Liver (tissue), 8 donors: ENCODE measurements at regions not wholly inside any gene's neighbourhood (a gene's known extent, or its start where the extent isn't known, plus 50 kb on each side); places are given as distances from the start of the nearest gene placed in this dataset.

ENCODE experiments used
- DNase-seq: peaks from one replicate; pipeline ENCODE4 v3.0.0-alpha.2; 2017; ENCODE audit warnings: low spot score
- H3K27ac ChIP-seq, 2 donors: one replicate each; pipeline ENCODE4 v1.7.0; 2013; ENCODE audit warnings: inconsistent platforms in 2 of 2, low read length in 2 of 2, control low read depth in 1 of 2, low read depth in 1 of 2, mild to moderate bottlenecking in 1 of 2
- H3K27me3 ChIP-seq, 4 donors: one replicate each; pipeline versions ENCODE4 v1.6.1 to v1.7.0; 2013; ENCODE audit warnings: low read length in 3 of 4, inconsistent platforms in 1 of 4, mild to moderate bottlenecking in 1 of 4, moderate library complexity in 1 of 4; ENCODE audit not compliant: control insufficient read depth in 4 of 4, insufficient read depth in 4 of 4
- H3K36me3 ChIP-seq, 4 donors: one replicate each; pipeline versions ENCODE4 v1.6.1 to v1.7.0; 2013; ENCODE audit warnings: low read length in 3 of 4, mild to moderate bottlenecking in 3 of 4, low read depth in 1 of 4, moderate library complexity in 1 of 4; ENCODE audit not compliant: control insufficient read depth in 4 of 4, insufficient read depth in 3 of 4
- H3K4me1 ChIP-seq, 4 donors: one replicate each; pipeline versions ENCODE4 v1.6.1 to v1.7.0; 2013; ENCODE audit warnings: low read length in 3 of 4, mild to moderate bottlenecking in 3 of 4, moderate library complexity in 1 of 4; ENCODE audit not compliant: control insufficient read depth in 4 of 4, insufficient read depth in 4 of 4
- H3K4me3 ChIP-seq, 3 donors: one replicate each; pipeline versions ENCODE4 v1.6.1 to v1.7.0; 2013; ENCODE audit warnings: low read length in 3 of 3, control low read depth in 1 of 3, low read depth in 1 of 3, mild to moderate bottlenecking in 1 of 3
- H3K9ac ChIP-seq, 2 donors: one replicate each; pipeline ENCODE4 v1.7.0; 2013; ENCODE audit warnings: low read length in 2 of 2, mild to moderate bottlenecking in 2 of 2, moderate library complexity in 2 of 2, control low read depth in 1 of 2, low read depth in 1 of 2
- H3K9me3 ChIP-seq, 4 donors: one replicate each; pipeline versions ENCODE4 v1.6.1 to v1.7.0; 2013; ENCODE audit warnings: low read length in 3 of 4; ENCODE audit not compliant: control insufficient read depth in 4 of 4
- EGR1 ChIP-seq, 2 donors: IDR thresholded peaks; 2 replicates each; pipeline ENCODE4 v1.6.1; 2016 to 2018; ENCODE audit warnings: antibody characterized with exemption in 2 of 2, low read depth in 2 of 2
- FOXA1 ChIP-seq: IDR thresholded peaks from 2 replicates; pipeline ENCODE4 v1.6.1; 2016; ENCODE audit warnings: antibody characterized with exemption
- FOXA2 ChIP-seq: IDR thresholded peaks from 2 replicates; pipeline ENCODE4 v1.6.1; 2016; ENCODE audit warnings: antibody characterized with exemption
- GABPA ChIP-seq, 2 donors: IDR thresholded peaks in 1 of 2; conservative IDR thresholded peaks in 1 of 2; 2 replicates each; pipeline ENCODE4 v1.6.1; 2016; ENCODE audit warnings: antibody characterized with exemption in 2 of 2, mild to moderate bottlenecking in 1 of 2, moderate library complexity in 1 of 2
- HNF4A ChIP-seq, 2 donors: conservative IDR thresholded peaks; 2 replicates each; pipeline ENCODE4 v1.6.1; 2016; ENCODE audit warnings: antibody characterized with exemption in 2 of 2, mild to moderate bottlenecking in 2 of 2
- HNF4G ChIP-seq: IDR thresholded peaks from 2 replicates; pipeline ENCODE4 v1.6.1; 2016; ENCODE audit warnings: antibody characterized with exemption
- JUND ChIP-seq, 2 donors: IDR thresholded peaks; 2 replicates each; pipeline ENCODE4 v1.6.1; 2016; ENCODE audit warnings: antibody characterized with exemption in 2 of 2
- NR2F2 ChIP-seq: IDR thresholded peaks from 2 replicates; pipeline ENCODE4 v1.6.1; 2016; ENCODE audit warnings: antibody characterized with exemption
- RAD21 ChIP-seq, 2 donors: IDR thresholded peaks; 2 replicates each; pipeline ENCODE4 v1.6.1; 2016; ENCODE audit warnings: antibody characterized with exemption in 2 of 2, mild to moderate bottlenecking in 2 of 2
- RXRA ChIP-seq, 2 donors: IDR thresholded peaks; 2 replicates each; pipeline ENCODE4 v1.6.1; 2017 to 2018; ENCODE audit warnings: antibody characterized with exemption in 2 of 2, mild to moderate bottlenecking in 1 of 2
- TAF1 ChIP-seq: conservative IDR thresholded peaks from 2 replicates; pipeline ENCODE4 v1.6.1; 2016; ENCODE audit warnings: antibody characterized with exemption, mild to moderate bottlenecking
- YY1 ChIP-seq: IDR thresholded peaks from 2 replicates; pipeline ENCODE4 v1.6.1; 2016; ENCODE audit warnings: antibody characterized with exemption, mild to moderate bottlenecking
- WGBS: extraction: QIAGEN DNeasy Blood & Tissue Kit; methylation state at CpG from one replicate; pipeline ENCODE4 v1.1.7; 2013; 5-methylcytosine and 5-hydroxymethylcytosine counted together
- TF ChIP-seq, protein P1 (sequence below): IDR thresholded peaks from 2 replicates; pipeline ENCODE4 v1.6.1; 2016; ENCODE audit warnings: antibody characterized with exemption
- TF ChIP-seq, protein P2 (sequence below): IDR thresholded peaks from 2 replicates; pipeline ENCODE4 v1.6.1; 2016; ENCODE audit warnings: antibody characterized with exemption
- TF ChIP-seq, protein P3 (sequence below): IDR thresholded peaks from 2 replicates; pipeline ENCODE4 v1.6.1; 2016; ENCODE audit warnings: antibody characterized with exemption, mild to moderate bottlenecking
- TF ChIP-seq, protein P4 (sequence below): fragments of 150-350 bp; IDR thresholded peaks from 2 replicates; pipeline ENCODE4 v1.5.1; 2017; ENCODE audit warnings: improper control_type of control experiment, low read depth, low read length; ENCODE audit not compliant: missing input control
- donor health status: healthy.
- donor health status: healthy.
- donor health status: healthy.
- donor health status: healthy.
- donor health status: healthy.

DNA sequence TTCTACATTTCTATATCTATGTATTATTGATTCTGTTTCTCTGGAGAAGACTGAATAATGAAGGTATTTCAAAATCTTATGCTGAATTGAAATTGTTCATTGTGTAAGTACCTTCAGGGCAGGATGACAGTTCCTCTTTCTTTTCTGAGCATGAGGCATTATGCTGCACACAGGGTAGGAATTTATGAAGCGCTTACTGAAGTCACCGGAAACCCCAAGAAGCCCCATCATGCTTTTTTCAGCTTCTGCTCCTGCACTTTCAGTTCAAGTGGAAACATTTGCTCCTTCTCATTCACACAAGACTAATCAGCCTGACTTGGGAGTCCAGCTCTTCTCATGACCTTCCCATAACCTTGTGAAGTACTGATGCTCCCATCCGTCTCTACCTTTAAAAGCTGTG is 314.7 kb upstream of the SORL1-AS1 start:
- Histone ChIP-seq H3K27me3 (no peaks in the 10 kb centered on the region), H3K27ac (no peak overlapping the region), H3K9me3 (no peaks in the 10 kb centered on the region), H3K9ac (no peak overlapping the region), H3K4me3 (no peak overlapping the region), H3K36me3 (no peaks in the 10 kb centered on the region), H3K4me1 (no peaks in the 10 kb centered on the region)
- TF ChIP-seq EGR1 (IDR thresholded peaks at IDR 0.05; ENCODE audit: low read depth in 2 of 2) (no peak), RXRA (IDR thresholded peaks at IDR 0.05) (no peak), HNF4G (no peak), YY1 (no peak), NR2F2 (no peak)
- TF ChIP-seq, protein P1, sequence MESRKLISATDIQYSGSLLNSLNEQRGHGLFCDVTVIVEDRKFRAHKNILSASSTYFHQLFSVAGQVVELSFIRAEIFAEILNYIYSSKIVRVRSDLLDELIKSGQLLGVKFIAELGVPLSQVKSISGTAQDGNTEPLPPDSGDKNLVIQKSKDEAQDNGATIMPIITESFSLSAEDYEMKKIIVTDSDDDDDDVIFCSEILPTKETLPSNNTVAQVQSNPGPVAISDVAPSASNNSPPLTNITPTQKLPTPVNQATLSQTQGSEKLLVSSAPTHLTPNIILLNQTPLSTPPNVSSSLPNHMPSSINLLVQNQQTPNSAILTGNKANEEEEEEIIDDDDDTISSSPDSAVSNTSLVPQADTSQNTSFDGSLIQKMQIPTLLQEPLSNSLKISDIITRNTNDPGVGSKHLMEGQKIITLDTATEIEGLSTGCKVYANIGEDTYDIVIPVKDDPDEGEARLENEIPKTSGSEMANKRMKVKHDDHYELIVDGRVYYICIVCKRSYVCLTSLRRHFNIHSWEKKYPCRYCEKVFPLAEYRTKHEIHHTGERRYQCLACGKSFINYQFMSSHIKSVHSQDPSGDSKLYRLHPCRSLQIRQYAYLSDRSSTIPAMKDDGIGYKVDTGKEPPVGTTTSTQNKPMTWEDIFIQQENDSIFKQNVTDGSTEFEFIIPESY: no peak
- no peak for DNase-seq
- whole genome bisulfite sequencing: 84% methylated on average over 3 of the region's 3 CpGs

DNA sequence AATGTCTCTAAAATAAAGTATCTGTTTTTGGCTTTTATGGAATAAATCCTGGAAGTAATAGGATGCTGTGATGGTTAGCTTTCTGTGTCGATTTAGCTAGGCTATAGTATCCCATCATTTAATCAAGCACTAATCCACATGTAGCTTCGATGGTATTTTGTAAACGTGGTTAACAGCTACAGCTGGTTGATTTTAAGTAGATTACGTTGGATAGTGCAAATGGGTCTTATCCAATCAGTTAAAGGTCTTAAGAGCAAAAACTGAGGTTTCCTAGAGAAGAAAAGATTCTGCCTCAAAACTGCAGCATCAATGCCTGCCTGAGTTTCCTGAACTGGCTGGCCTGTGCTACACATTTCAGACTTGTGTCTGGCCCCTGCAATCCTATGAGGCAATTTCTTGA is 314.2 kb upstream of the SORL1-AS1 start:
- Histone ChIP-seq H3K27me3 (no peaks in the 10 kb centered on the region), H3K9me3 (no peaks in the 10 kb centered on the region), H3K27ac (no peak overlapping the region), H3K36me3 (no peaks in the 10 kb centered on the region), H3K4me3 (no peak overlapping the region), H3K4me1 (no peaks in the 10 kb centered on the region), H3K9ac (no peak overlapping the region)
- no peak for DNase-seq
- TF ChIP-seq NR2F2 (no peak), GABPA (IDR thresholded peaks at IDR 0.05 in 1 of 2, conservative IDR thresholded peaks at IDR 0.05 in 1 of 2) (no peak), JUND (IDR thresholded peaks at IDR 0.05) (no peak), RXRA (IDR thresholded peaks at IDR 0.05) (no peak), FOXA2 (no peak), EGR1 (IDR thresholded peaks at IDR 0.05; ENCODE audit: low read depth in 2 of 2) (no peak), HNF4A (conservative IDR thresholded peaks at IDR 0.05) (no peak), FOXA1 (no peak), TAF1 (no peak), YY1 (no peak), RAD21 (IDR thresholded peaks at IDR 0.05) (no peak), HNF4G (no peak)
- TF ChIP-seq, protein P2, sequence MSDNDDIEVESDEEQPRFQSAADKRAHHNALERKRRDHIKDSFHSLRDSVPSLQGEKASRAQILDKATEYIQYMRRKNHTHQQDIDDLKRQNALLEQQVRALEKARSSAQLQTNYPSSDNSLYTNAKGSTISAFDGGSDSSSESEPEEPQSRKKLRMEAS: no peak
- TF ChIP-seq, protein P3, sequence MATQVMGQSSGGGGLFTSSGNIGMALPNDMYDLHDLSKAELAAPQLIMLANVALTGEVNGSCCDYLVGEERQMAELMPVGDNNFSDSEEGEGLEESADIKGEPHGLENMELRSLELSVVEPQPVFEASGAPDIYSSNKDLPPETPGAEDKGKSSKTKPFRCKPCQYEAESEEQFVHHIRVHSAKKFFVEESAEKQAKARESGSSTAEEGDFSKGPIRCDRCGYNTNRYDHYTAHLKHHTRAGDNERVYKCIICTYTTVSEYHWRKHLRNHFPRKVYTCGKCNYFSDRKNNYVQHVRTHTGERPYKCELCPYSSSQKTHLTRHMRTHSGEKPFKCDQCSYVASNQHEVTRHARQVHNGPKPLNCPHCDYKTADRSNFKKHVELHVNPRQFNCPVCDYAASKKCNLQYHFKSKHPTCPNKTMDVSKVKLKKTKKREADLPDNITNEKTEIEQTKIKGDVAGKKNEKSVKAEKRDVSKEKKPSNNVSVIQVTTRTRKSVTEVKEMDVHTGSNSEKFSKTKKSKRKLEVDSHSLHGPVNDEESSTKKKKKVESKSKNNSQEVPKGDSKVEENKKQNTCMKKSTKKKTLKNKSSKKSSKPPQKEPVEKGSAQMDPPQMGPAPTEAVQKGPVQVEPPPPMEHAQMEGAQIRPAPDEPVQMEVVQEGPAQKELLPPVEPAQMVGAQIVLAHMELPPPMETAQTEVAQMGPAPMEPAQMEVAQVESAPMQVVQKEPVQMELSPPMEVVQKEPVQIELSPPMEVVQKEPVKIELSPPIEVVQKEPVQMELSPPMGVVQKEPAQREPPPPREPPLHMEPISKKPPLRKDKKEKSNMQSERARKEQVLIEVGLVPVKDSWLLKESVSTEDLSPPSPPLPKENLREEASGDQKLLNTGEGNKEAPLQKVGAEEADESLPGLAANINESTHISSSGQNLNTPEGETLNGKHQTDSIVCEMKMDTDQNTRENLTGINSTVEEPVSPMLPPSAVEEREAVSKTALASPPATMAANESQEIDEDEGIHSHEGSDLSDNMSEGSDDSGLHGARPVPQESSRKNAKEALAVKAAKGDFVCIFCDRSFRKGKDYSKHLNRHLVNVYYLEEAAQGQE: no peak
- TF ChIP-seq, protein P1: no peak
- TF ChIP-seq, protein P4, sequence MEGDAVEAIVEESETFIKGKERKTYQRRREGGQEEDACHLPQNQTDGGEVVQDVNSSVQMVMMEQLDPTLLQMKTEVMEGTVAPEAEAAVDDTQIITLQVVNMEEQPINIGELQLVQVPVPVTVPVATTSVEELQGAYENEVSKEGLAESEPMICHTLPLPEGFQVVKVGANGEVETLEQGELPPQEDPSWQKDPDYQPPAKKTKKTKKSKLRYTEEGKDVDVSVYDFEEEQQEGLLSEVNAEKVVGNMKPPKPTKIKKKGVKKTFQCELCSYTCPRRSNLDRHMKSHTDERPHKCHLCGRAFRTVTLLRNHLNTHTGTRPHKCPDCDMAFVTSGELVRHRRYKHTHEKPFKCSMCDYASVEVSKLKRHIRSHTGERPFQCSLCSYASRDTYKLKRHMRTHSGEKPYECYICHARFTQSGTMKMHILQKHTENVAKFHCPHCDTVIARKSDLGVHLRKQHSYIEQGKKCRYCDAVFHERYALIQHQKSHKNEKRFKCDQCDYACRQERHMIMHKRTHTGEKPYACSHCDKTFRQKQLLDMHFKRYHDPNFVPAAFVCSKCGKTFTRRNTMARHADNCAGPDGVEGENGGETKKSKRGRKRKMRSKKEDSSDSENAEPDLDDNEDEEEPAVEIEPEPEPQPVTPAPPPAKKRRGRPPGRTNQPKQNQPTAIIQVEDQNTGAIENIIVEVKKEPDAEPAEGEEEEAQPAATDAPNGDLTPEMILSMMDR: no peak
- 63% methylated on average over 4 of the region's 4 CpGs for whole genome bisulfite sequencing
